Hematopoietic multipotent progenitor cell treated with erythropoietin and hydrocortisone succinate and interleukin-3 and kit ligand, for 8 days (in vitro differentiated cells): ENCODE measurements at regions not wholly inside any gene's neighbourhood (a gene's known extent, or its start where the extent isn't known, plus 50 kb on each side); places are given as distances from the start of the nearest gene placed in this dataset.
"Not testable (repeated sequence)": the region's sequence is repeated elsewhere in the genome, so short reads cannot be mapped to it uniquely, and the experiment has no call there.

Experiments
- DNase-seq: peaks from one replicate; pipeline ENCODE4 v3.0.0-alpha.2; 2015

DNA sequence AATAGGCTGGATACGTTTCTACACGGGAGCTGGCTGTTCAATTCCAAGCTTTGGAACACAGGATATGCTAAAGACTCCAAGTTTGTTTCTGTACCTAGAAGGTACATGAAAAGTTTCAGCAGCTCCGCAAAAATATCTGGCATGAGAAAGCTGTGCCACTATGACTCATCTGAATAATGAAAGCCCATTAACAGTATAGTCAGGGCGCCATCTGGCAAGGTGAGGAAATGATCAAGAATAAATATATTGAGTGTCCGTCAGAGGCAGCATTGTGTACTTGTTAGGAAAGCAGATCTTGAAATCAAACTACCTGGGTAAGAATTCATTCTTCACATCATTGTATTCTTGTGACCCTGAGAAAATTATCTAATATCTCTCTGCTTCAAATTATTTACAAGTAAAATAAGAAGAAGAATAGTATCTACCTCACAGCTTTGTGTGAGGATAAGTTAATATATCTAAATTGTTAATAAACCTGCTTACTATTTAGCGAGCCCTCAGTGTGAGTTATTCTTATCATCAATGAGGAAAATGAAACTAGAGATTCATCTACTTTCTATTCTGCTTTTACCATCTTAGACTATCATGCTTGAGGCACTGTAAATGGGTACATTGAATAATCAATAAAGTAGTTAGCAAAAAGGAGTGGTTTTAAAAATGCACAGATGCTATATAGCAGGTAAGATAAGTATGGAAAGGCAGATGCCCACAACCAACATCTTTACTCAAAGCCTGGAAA lies 53.5 kb downstream of the FSCB start:
- no peak for DNase-seq

DNA sequence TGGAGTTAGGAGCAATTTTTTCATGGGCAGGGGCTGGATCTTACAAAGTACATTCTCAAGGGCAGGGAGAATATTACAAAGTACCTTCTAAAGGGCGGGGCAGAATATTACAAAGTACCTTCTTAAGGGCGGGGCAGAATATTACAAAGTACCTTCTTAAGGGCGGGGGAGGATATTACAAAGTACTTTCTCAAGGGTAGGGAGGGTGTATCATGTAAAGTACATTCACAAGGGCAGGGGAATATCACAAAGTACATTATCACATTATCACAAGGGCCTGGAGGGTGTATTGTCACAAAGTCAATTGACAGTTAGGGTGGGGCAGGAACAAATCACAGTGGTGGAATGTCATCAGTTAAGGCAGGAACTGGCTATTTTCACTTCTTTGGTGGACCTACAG lies 56.9 kb downstream of the FSCB start:
- not testable (repeated sequence) for DNase-seq

DNA sequence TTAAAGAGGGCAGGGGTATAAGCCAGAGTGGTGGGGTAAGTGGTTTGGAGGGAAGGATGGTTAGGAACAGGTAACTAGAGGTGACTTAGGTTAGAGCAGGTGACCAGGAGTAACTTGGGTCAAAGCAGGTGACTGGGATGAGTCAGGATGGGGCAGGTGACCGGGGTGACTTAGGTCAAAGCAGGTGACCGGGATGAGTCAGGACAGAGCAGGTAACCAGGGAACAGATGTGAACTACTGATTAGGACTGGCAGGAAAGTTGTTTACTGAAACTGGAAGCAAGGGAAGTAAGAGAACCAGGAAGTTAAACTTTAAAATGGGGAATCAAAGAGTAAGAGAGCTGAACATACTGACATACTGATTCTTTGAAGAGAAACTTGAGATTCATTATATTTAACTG lies 57.4 kb downstream of the FSCB start:
- no peak for DNase-seq

DNA sequence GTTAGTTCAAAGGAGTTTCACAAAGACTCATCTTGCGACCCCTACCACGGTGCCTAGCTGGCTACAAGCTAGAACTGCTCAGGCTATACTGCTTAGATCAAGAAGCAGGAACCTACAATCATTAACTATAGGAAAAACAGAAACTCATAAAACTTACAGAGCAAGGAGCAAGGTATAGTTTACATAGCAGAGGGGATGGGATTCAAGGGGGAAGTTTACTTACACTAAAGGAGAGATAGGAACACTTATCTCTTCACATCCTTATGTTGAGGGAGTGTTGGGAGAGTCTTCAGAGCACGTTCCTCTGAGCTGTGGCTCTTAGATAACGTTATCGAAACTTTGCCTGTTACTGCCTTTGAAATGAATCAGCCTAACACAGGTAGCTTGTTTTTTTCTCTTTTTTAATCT lies 58.1 kb downstream of the FSCB start:
- no peak for DNase-seq

DNA sequence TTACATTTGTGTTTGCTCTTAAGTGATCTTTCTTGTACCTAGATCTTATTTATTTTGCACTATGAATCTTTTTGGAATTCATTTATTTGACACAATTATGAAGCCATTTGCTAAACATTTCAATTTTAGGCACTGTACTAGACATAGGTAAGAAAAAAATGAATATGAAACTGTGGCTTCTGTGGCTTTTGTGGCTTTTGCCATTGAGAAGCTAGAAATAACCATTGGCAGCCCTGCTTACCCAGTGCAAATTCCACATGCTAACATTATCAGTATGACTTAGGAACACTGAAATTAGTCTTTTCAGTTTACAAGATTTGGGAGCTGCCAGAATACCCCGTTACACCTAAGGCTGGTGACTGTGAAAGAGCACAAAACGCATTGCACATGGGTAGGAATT lies 60.1 kb downstream of the FSCB start:
- no peak for DNase-seq

DNA sequence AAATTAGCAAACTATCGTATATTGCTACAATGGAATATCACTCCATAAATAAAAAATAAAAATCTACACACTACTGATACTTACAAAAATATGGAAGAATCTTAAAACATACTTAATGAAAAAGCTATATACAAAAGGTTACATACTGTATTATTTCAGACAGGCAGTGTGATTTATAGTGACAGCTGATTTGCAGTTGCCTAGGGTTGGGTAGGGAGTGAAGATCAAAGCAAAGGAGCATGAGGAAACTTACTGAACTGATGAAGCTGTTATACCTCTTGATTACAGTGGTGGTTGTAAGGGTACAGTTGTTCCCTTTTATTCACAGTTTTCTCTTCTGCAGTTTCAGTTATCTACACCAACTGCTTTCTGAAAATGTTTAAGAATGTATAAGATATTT lies 62.6 kb downstream of the FSCB start:
- DNase-seq: no peak

DNA sequence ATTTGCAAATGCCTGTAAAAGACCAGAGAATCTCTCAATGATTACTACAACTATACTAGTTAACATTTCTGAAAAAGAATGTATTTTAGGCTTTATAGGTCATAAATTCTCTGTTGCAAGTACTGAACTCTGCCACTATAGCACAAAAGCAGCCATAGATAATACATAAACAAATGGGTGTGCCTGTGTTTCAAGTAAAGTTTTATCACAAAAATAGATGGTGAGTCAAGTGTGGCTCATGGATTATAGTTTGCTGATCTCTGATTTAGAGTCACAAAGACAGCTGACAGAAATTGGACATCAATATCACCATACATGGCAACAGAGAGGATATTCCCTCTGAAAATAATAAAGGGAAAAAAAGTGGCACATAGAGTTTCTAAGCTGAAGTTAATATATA lies 68.1 kb downstream of the FSCB start:
- no peak for DNase-seq

DNA sequence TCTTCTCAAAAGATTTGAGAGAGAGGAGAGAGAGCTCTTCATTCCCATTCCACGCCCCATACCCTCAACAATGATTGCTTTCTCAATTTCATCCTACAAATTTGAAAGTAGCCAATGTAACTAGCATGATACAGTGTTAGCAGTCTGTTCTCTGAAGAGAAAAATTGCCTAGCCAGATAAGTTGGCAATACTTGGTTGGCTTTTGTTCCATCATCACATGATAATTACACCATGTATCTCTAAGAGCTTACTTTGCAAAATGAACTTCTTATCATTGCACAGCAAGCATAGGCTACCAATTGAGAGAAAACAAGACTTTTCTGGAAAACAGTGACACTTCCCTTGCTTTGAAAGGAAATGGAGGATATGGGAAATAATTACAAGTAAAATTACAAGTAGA lies 68.9 kb downstream of the FSCB start:
- DNase-seq: no peak

DNA sequence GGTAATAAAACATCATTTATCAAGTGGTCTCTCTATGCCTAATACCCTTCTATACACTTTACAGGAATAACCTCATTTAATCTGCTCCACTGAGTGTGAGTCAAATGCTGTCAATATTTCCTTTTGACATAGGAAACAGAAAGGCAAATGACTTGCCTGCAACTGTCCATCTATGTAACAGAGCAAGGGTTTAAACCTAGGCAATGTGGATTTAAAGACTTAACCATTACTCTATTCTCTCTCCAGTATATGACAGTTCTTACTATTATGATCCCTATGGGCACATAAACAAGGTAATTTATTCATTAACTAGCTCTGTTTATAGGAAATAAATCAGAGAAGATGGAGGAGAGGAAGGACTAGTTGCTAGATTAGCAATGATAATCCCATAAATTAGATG lies 70.6 kb downstream of the FSCB start:
- DNase-seq: no peak

DNA sequence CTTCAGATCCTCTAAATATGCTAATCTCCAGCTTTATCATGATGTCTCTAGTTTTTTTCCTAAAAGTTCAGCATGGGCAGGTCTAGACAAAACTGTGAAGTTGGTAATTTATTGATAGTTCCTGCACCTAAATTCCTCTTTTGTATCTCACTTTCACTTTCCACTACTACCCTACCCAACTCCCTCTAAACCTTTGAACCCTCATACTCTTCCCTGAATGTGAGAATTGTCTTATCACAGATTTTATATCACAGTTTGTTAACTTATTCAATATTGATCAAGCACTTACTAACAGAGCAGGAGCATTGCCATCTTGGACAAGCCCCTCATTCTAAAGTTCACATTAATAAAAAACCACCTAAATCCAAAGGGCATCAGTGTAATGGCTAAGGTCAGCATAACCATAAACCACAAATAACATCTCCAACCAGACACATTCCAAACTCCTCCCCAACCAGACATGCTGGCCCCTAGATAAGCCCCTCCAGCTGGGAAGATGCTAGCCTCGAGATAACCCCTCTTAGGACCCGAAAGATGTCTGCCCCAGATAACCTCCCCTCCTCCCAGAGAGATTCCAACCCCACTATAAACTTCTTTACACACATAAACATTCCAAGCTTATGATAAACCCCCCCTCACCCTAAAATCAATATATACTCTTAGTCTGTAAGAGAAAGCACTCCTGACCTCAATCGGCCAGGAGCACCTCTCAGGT lies 78.7 kb downstream of the FSCB start:
- DNase-seq: no peak

DNA sequence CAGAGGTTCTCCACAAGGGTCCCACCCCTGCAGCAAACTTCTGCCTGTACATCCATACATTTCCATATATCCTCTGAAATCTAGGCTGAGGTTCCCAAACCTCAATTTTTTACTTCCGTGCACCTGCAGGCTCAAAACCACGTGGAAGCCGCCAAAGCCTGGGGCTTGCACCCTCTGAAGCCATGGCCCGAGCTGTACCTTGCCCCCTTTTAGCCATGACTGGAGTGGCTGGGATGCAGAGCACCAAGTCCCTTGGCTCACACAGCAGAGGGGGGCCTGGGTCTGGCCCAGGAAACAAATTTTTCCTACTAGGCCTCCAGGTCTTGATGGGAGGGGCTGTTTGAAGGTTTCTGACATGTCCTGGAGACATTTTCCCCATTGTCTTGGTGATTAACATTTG lies 84.4 kb downstream of the FSCB start:
- DNase-seq: no peak

DNA sequence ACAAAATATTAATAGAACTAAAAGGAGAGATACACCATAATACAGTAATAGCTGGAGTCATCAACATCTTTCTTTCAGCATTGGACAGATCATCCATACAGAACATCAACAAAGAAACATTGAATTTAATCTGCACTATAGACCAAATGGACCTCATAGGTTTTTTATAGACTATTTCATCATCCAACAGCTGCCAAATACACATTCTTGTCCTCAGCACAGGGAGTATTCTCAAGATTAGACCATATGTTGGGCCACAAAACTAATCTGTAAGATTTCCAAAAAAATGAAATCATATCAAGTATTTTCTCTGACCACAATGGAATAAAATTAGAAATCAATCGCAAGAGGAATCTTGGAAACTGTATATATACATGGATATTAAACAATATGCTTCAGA lies 86.9 kb downstream of the FSCB start:
- DNase-seq: no peak

DNA sequence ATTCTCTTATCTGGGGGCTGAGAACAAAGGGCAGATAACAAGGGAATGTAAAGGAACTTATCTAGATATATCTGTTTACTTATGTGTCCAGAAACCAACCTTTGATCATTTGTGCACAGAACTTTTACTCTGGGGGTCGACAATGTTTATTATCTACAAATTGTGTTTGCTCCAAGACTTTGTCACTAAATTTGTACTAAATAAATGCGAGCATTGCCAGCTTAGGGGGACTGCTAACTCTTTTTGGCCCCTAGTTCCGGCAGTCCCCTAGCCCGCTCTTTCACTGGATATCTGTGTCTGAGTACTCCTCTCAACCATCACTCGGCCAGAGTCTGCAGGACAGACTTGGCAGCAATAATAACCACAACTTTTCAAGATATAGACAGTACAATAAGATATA lies 88.2 kb downstream of the FSCB start:
- no peak for DNase-seq

DNA sequence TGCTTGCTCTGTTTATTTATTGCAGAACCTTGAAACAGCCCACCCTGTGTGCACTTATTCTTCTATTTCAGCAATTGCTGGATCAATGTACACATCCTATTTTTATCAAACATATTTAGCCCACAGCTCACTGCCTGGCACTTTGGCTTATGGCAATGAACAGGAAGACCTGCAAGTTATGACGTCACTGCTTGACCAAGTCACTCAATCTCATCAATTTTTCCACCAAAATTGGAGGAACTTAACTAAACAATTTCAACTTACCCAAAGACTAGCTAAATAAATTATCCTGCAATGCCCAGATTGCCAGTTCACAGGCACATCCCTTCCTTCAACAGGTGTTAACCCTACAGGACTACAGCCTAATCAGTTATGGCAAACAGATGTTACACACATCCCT lies 89.3 kb downstream of the FSCB start:
- no peak for DNase-seq

DNA sequence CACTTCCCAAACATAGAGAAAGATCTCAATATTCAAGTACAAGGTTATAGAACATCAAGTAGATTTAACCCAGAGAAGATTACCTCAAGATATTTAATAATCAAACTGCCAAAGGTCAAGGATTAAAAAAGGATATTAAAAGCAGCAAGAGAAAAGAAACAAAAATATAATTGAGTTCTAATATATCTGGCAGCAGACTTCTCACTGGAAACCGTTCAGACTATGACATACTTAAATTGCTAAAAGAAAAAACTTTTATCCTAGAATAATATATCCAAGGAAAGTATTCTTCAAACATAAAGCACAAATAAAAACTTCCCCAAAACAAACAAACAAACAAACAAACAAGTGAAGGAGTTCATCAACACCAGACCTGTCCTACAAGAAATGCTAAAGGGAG lies 92.4 kb downstream of the FSCB start:
- DNase-seq: no peak

DNA sequence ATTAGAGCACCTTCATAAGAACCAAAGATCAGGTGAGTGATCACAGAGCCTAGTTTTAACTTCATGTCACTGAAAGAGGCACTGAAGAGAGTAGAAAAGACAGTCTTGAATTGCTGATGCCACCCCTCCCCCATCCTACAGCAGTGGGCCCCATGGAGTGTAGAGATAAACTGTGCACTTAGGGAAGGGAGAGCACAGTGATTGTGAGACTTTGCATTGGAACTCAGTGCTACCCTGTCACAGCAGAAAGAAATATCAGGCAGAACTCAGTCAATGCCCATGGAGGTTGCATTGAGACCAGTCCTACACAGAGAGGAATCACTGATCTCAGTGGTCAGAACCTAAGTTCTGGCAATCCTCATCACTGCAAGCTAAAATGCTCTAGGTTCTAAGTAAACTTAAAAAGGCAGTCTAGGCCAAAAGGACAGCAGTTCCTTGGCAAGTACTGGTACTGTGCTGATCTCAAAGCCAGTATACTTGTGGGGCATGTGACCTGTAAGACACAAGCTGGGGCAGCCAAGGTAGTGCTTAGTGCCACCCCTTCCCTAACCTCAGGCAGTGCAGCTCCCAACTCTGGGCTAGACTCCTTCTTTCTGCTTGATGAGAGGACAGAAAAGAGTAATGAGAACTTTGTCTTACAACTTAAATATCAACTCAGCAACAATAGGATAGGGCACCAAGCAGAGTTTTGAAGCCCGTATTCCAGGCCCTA lies 94.1 kb downstream of the FSCB start:
- DNase-seq: no peak

DNA sequence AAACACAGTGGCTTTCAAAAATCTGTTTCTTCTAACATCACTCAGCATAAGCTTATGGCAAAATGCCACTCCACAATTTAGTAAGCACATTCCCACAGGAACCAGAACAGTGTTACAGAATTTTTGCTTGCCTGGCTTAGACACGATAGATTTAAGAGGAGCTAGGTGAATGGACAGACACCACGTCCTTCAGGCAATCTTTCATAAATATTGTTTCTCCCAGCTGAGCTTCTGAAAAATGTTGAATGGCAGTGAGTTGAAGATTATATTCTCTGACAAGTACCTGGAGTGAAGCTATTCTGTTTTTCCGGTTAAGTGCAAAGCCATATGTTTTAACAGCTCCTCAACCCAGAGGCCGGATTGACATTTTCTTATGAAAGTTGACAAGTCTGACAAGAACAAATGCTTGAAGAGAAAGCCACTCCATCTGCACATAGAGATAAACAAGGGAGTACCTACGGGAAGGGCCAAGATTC lies 102.0 kb downstream of the FSCB start:
- no peak for DNase-seq

DNA sequence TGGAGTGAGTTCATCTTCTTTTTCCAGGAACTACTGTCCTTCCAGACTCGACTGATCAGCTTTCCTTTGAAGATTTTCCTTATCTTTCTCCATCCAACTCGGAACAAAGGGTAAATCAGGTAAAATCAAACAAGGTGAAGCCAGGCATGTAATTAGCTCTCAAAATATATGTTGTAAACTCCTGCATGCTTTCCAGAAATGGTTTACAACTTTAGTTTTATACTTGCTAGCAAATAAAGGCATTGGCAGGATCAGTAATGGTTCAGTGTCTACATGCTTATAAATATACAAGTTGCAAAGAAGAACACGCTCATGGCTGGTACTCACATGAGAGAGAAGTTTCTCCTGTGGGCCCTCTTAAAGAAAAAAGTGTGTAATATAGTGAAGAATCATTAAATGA lies 102.5 kb downstream of the FSCB start:
- DNase-seq: no peak

DNA sequence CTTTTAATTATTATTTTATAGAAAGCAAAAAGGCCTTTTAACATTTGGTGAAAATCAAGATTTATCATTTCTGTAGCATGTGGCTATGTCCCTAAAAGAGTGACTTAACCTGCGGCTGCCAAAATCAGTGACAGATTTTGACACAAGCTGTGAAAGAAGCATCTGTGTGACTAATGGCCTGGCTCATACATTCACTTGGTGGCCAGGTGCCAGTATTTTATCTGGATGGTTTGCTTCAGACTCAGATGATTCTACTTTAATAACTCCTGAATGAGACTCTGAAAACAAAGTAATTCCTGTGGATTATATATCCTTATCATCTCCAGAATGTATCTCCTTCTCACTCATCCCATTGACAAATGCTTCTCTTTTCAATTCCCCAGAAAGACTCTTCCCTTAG lies 103.0 kb downstream of the FSCB start:
- no peak for DNase-seq

DNA sequence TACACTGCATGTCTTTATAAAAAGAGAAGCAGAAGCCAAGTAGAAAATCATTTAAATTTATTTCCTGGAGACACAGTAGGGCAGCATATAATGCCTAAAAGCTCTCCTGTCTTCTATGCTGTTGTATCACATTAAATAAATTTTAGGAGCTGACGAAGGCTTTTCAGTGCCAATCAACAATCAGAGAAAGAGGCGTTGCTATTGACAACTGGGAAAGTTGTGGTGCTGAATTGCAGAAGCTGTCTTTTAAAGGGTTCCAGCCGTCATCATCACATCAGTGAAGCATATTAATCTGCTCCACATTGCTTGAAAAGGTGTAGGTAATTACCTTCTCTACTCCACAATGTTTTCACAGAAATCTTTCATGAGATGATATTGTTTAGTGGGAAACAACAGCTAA lies 103.9 kb downstream of the FSCB start:
- no peak for DNase-seq

DNA sequence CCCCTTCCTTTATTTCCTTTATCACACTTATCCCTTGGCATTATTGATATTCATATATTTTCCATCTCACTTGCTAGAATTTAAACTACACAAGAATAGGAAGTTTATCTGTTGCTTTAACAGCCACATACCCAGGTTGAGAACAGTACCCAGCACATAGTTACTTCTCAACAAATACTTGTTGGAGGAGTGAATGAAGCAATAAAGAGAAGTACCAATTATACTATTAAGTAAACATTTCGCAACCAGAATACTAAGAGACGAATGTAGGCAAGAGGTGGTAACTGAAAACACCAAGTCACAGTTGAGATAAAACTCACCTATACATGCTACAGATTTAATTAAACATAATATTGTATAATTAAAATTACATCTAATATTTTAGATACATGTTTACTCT lies 110.9 kb downstream of the FSCB start:
- no peak for DNase-seq

DNA sequence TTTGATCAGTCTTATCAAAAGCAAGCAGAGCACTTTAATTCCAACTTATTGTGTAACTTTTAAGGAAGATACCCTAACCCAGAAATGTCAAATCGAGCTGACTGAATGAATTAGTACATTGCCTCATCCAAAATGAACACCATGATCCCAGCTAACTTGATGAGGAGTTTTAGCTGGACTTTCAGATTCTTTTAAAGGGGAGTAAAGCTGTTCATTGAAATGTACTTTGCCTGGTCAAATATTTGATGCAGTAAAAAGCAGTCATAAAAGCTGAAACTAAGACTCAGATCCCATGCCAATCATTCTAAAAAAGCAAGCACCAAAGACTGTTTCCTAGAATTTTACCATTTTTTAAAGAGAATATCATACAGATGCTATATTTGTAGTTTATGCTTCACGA lies 114.1 kb downstream of the FSCB start:
- no peak for DNase-seq

DNA sequence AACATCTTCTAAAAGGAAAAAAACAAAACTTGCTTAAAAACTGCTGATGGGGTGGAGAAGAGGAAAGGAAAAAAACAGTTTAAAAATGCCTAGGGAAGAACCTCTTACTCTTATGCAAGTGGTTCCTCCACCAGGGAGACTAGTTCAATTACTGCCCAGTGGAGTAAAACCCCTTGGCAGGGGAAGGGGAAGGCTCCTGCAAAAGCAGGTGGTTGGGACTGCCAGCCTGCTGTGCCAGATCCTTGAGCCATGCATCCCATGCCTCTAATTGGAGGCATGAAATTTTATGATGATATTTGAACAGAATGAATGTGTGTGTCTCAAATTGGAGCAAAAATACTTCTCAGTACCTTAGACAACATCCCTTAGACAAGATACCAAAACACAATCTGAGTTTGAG lies 118.8 kb downstream of the FSCB start:
- DNase-seq: no peak

DNA sequence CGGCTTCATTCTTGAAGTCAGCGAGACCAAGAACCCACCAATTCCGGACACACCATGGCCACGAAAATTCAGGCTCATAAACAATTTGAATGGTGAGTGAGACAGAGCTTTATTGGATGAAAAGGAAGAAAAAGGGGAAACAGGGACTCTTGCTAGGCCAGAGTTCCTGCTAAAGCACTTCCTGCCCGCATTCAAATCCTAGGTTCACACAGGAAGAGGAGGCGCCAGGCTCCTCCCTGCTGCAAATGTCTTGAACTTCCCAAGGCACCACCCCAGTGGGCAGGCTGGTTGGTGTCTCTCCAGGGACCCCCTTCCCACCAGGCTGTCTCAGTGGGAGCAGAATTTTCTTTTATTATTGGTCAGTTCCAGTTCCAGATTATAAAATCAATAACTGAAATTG lies 121.2 kb downstream of the FSCB start:
- DNase-seq: no peak
